ENCODE measurements at regions not wholly inside any gene's neighbourhood (a gene's known extent, or its start where the extent isn't known, plus 50 kb on each side); places are given as distances from the start of the nearest gene placed in this dataset.
"Not testable (repeated sequence)": the region's sequence is repeated elsewhere in the genome, so short reads cannot be mapped to it uniquely, and the experiment has no call there.

- DNase-seq (ENCODE audit: low spot score) = no peak
- intact Hi-C loops (cut with DNase I) = no loop called here
These were observed 72.9 kb upstream of the TSC22D1 start for GRCh38 chr13:44649104-44649428.

- intact Hi-C loops (cut with DNase I) = no loop called here
- DNase-seq (ENCODE audit: low spot score) = no peak
These were observed 72.4 kb upstream of the TSC22D1 start for GRCh38 chr13:44648392-44649103.

GRCh38 chr13:44647560-44647959 lies 71.4 kb upstream of the TSC22D1 start:
- DNase-seq (ENCODE audit: low spot score); intact Hi-C loops (cut with DNase I): not testable (repeated sequence)

GRCh38 chr13:44646044-44646443 lies 69.9 kb upstream of the TSC22D1 start:
- intact Hi-C loops (cut with DNase I) = no loop called here
- DNase-seq (ENCODE audit: low spot score) = no peak

- no peak for DNase-seq (ENCODE audit: low spot score)
- intact Hi-C loops (cut with DNase I) = no loop called here
These were observed 67.1 kb upstream of the TSC22D1 start for GRCh38 chr13:44643256-44643655.

- no peak for DNase-seq (ENCODE audit: low spot score)
- intact Hi-C loops (cut with DNase I) = no loop called here
These were observed 61.5 kb upstream of the TSC22D1 start for GRCh38 chr13:44637581-44637980.

GRCh38 chr13:44629465-44630183 lies 53.5 kb upstream of the TSC22D1 start:
- intact Hi-C loops (cut with DNase I) = no loop called here
- DNase-seq (ENCODE audit: low spot score) = no peak

GRCh38 chr13:44628826-44629225 lies 52.7 kb upstream of the TSC22D1 start:
- intact Hi-C loops (cut with DNase I); DNase-seq (ENCODE audit: low spot score): not testable (repeated sequence)

- no peak for DNase-seq (ENCODE audit: low spot score)
- intact Hi-C loops (cut with DNase I) = no loop called here
These were observed 51.3 kb upstream of the TSC22D1 start for GRCh38 chr13:44627441-44627840.

GRCh38 chr13:44626176-44626575 lies 50.0 kb upstream of the TSC22D1 start:
- no peak for DNase-seq (ENCODE audit: low spot score)
- intact Hi-C loops (cut with DNase I) = no loop called here
